Left ventricle myocardium inferior (tissue), 1 donor: ENCODE measurements at regions not wholly inside any gene's neighbourhood (a gene's known extent, or its start where the extent isn't known, plus 50 kb on each side); places are given as distances from the start of the nearest gene placed in this dataset.

Experiments used
- DNase-seq: peaks from one replicate; pipeline ENCODE4 v3.0.0-alpha.2; 2020
- H3K27ac ChIP-seq: fragments of 200-600 bp; replicated peaks from 2 replicates; pipeline ENCODE4 v1.8.0; 2021
- H3K27me3 ChIP-seq: fragments of 200-600 bp; 2 replicates; pipeline ENCODE4 v1.8.0; 2021; ENCODE audit warnings: low read depth
- H3K36me3 ChIP-seq: fragments of 200-600 bp; 2 replicates; pipeline ENCODE4 v1.8.0; 2021
- H3K4me1 ChIP-seq: fragments of 200-600 bp; 2 replicates; pipeline ENCODE4 v1.8.0; 2021
- H3K4me3 ChIP-seq: fragments of 200-600 bp; 2 replicates; pipeline ENCODE4 v1.8.0; 2021; ENCODE audit warnings: mild to moderate bottlenecking, moderate library complexity
- H3K9me3 ChIP-seq: fragments of 200-600 bp; replicated peaks from 2 replicates; pipeline ENCODE4 v1.8.0; 2021
- intact Hi-C: fragments of 100-400 bp; cut with micrococcal nuclease; formaldehyde crosslinking; loops from one replicate; pipeline ENCODE4 v1.11.0; 2022
- TF ChIP-seq, protein P1 (sequence below): fragments of 200-600 bp; IDR thresholded peaks from 2 replicates; pipeline ENCODE4 v1.8.0; 2021; ENCODE audit warnings: antibody characterized with exemption, mild to moderate bottlenecking, borderline replicate concordance
- donor health status: DM: no; HTN: yes; CAD: no; lungs with severe emphysema.

GRCh38 chr10:124217906-124218804 lies 124.8 kb upstream of the CHST15 start:
- intact Hi-C loops = no loop called here
- Histone ChIP-seq H3K9me3 (no peaks in the 10 kb centered on the region), H3K4me1 (peaks cover 24% of the 10 kb centered on the region), H3K27me3 (peaks cover 60% of the 10 kb centered on the region), H3K27ac (no peak overlapping the region), H3K36me3 (no peaks in the 10 kb centered on the region), H3K4me3 (no peak overlapping the region)
- TF ChIP-seq, protein P1, sequence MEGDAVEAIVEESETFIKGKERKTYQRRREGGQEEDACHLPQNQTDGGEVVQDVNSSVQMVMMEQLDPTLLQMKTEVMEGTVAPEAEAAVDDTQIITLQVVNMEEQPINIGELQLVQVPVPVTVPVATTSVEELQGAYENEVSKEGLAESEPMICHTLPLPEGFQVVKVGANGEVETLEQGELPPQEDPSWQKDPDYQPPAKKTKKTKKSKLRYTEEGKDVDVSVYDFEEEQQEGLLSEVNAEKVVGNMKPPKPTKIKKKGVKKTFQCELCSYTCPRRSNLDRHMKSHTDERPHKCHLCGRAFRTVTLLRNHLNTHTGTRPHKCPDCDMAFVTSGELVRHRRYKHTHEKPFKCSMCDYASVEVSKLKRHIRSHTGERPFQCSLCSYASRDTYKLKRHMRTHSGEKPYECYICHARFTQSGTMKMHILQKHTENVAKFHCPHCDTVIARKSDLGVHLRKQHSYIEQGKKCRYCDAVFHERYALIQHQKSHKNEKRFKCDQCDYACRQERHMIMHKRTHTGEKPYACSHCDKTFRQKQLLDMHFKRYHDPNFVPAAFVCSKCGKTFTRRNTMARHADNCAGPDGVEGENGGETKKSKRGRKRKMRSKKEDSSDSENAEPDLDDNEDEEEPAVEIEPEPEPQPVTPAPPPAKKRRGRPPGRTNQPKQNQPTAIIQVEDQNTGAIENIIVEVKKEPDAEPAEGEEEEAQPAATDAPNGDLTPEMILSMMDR = no peak
- no peak for DNase-seq

GRCh38 chr10:124217031-124217430 lies 123.6 kb upstream of the CHST15 start:
- Histone ChIP-seq H3K9me3 (peaks cover 1% of the 10 kb centered on the region), H3K36me3 (no peaks in the 10 kb centered on the region), H3K4me1 (peaks cover 21% of the 10 kb centered on the region), H3K27me3 (peaks cover 49% of the 10 kb centered on the region), H3K27ac (no peak overlapping the region), H3K4me3 (no peak overlapping the region)
- TF ChIP-seq, protein P1 = no peak
- intact Hi-C loops = no loop called here
- no peak for DNase-seq

- Histone ChIP-seq H3K27ac (no peak overlapping the region), H3K27me3 (peaks cover 31% of the 10 kb centered on the region), H3K9me3 (peaks cover 16% of the 10 kb centered on the region), H3K4me1 (no peaks in the 10 kb centered on the region), H3K4me3 (no peak overlapping the region), H3K36me3 (no peaks in the 10 kb centered on the region)
- intact Hi-C loops = no loop called here
- no peak for DNase-seq
- TF ChIP-seq, protein P1 = no peak
These were observed 121.4 kb upstream of the CHST15 start for GRCh38 chr10:124214610-124215375.

- intact Hi-C loops = no loop called here
- no peak for DNase-seq
- no peak overlapping the region for H3K4me3 ChIP-seq
- H3K27ac ChIP-seq = no peak overlapping the region
- TF ChIP-seq, protein P1 = no peak
- H3K27me3 ChIP-seq = peaks cover 23% of the 10 kb centered on the region
- H3K9me3 ChIP-seq = peaks cover 16% of the 10 kb centered on the region
- H3K4me1 ChIP-seq = no peaks in the 10 kb centered on the region
- no peaks in the 10 kb centered on the region for H3K36me3 ChIP-seq
These were observed 120.6 kb upstream of the CHST15 start for GRCh38 chr10:124213899-124214510.

DNA sequence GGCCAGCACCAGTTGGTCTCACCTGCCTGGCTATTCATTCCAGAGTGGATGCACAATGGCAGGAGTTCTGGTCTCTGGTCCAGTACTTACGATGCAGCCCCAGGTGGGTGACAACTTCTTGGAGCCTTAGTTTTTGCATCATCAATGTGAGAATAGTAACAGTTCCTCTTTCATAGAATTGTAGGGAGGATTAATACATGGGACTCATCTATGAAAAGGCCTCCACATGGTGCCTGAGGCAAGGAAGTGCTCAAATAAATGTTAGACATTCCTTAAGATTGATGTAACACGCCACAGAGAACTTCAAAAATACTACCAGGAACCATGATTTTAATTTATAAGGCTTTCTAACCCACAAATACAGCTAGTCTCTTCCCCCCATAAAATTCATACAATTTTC lies 120.1 kb upstream of the CHST15 start:
- intact Hi-C loops = no loop called here
- Histone ChIP-seq H3K27ac (no peak overlapping the region), H3K27me3 (peaks cover 18% of the 10 kb centered on the region), H3K36me3 (no peaks in the 10 kb centered on the region), H3K4me3 (no peak overlapping the region), H3K4me1 (no peaks in the 10 kb centered on the region), H3K9me3 (peaks cover 16% of the 10 kb centered on the region)
- TF ChIP-seq, protein P1 = no peak
- DNase-seq = no peak
